ENCODE measurements at regions not wholly inside any gene's neighbourhood (a gene's known extent, or its start where the extent isn't known, plus 50 kb on each side); places are given as distances from the start of the nearest gene placed in this dataset.

DNA sequence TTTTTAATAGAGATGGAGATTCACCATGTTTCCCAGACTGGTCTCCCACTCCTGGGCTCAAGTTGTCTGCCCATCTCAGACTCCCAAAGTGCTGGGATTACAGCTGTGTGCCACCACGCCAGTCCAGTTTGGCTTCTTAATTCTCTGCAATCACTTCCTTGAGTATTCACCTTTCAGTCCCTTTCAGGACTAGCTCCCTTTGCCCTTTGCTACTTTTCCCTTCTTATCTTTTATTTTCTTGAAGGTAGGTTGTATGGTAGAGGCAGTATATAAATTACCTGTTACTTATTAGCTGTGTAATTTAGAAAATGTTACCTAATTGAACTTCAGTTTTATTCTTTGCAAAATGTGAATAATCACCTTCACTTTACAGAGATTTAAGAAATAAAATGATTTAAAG, 285.8 kb downstream of the FGF9 start:
- no CpG with 5 or more reads among the region's 1 CpG for WGBS (ENCODE audit: extremely low coverage, insufficient coverage, insufficient read length)

GRCh38 chr13:21957833-21958232, 287.0 kb downstream of the FGF9 start:
- Histone ChIP-seq H3K79me2 (ENCODE audit: control insufficient read depth, insufficient read depth, low read length, poor library complexity) (no peaks in the 10 kb centered on the region), H3K4me2 (ENCODE audit: low read length) (no peak overlapping the region), H3K23ac (ENCODE audit: low read length) (no peak overlapping the region), H3K9me3 (ENCODE audit: insufficient read depth, low read depth, low read length) (peaks cover 8% of the 10 kb centered on the region), H4K91ac (ENCODE audit: low read depth, low read length) (no peak overlapping the region), H2BK5ac (ENCODE audit: low read depth, low read length, poor library complexity) (no peak overlapping the region), H3K36me3 (ENCODE audit: control insufficient read depth in 1 of 2, insufficient read depth in 2 of 2, low read length in 2 of 2) (no peaks in the 10 kb centered on the region), H3K27me3 (ENCODE audit: insufficient read depth, low read length) (no peaks in the 10 kb centered on the region), H4K12ac (ENCODE audit: low read depth, low read length) (no peak overlapping the region), H3K4ac (ENCODE audit: low read depth, low read length) (no peak overlapping the region), H3K14ac (ENCODE audit: low read length) (no peak overlapping the region), H3K27ac (ENCODE audit: low read depth, low read length) (no peak overlapping the region), H2BK120ac (ENCODE audit: insufficient read depth, low read length, poor library complexity) (no peak overlapping the region), H2BK12ac (ENCODE audit: low read length) (no peak overlapping the region), H3K79me1 (ENCODE audit: low read length) (no peaks in the 10 kb centered on the region), H3K4me1 (ENCODE audit: control insufficient read depth in 1 of 2, insufficient read depth in 2 of 2, low read length in 2 of 2) (no peaks in the 10 kb centered on the region), H2AFZ (ENCODE audit: insufficient read depth, low read length, poor library complexity) (no peak overlapping the region), H4K8ac (ENCODE audit: low read depth, low read length) (no peak overlapping the region), H3K9ac (ENCODE audit: low read length) (no peak overlapping the region), H3K18ac (ENCODE audit: low read length) (no peak overlapping the region), H3K4me3 (ENCODE audit: low read depth, low read length) (no peak overlapping the region), H2AK5ac (ENCODE audit: low read length) (no peak overlapping the region)
- no peak for DNase-seq

More for the DNA sequence above, 285.8 kb downstream of the FGF9 start:
- Histone ChIP-seq H4K12ac (ENCODE audit: low read depth, low read length) (no peak overlapping the region), H3K18ac (ENCODE audit: low read length) (no peak overlapping the region), H3K4ac (ENCODE audit: low read depth, low read length) (no peak overlapping the region), H3K14ac (ENCODE audit: low read length) (no peak overlapping the region), H3K36me3 (ENCODE audit: control insufficient read depth in 1 of 2, insufficient read depth in 2 of 2, low read length in 2 of 2) (no peaks in the 10 kb centered on the region), H3K4me2 (ENCODE audit: low read length) (no peak overlapping the region), H2AK5ac (ENCODE audit: low read length) (no peak overlapping the region), H2BK5ac (ENCODE audit: low read depth, low read length, poor library complexity) (no peak overlapping the region), H4K91ac (ENCODE audit: low read depth, low read length) (no peak overlapping the region), H3K4me1 (ENCODE audit: control insufficient read depth in 1 of 2, insufficient read depth in 2 of 2, low read length in 2 of 2) (no peaks in the 10 kb centered on the region), H2BK120ac (ENCODE audit: insufficient read depth, low read length, poor library complexity) (no peak overlapping the region), H2AFZ (ENCODE audit: insufficient read depth, low read length, poor library complexity) (no peak overlapping the region), H3K27me3 (ENCODE audit: insufficient read depth, low read length) (no peaks in the 10 kb centered on the region), H3K79me2 (ENCODE audit: control insufficient read depth, insufficient read depth, low read length, poor library complexity) (no peaks in the 10 kb centered on the region), H4K8ac (ENCODE audit: low read depth, low read length) (no peak overlapping the region), H3K9ac (ENCODE audit: low read length) (no peak overlapping the region), H3K4me3 (ENCODE audit: low read depth, low read length) (no peak overlapping the region), H3K9me3 (ENCODE audit: insufficient read depth, low read depth, low read length) (peaks cover 8% of the 10 kb centered on the region), H3K27ac (ENCODE audit: low read depth, low read length) (no peak overlapping the region), H2BK12ac (ENCODE audit: low read length) (no peak overlapping the region), H3K23ac (ENCODE audit: low read length) (no peak overlapping the region), H3K79me1 (ENCODE audit: low read length) (no peaks in the 10 kb centered on the region)
- DNase-seq: no peak

DNA sequence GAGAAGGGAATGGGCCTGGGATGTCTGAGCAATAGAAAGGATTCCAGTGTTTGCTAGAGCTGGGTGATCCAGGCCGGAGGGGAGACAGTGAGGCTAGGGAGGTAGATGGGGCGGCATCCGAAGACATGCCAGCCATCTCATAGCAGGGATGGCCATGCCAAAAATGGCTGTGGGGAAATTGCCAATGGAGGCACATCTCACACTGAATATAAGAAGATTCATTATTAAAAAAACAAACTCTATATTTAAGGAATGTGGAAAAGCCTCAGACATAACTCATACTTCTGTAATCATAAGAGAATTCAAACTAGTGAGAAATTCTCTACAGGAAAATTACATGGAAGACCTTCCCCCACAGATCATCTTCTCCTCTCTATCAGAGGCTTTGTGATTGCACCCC, 289.2 kb downstream of the FGF9 start:
- DNase-seq: no peak
- no peak overlapping the region for H3K4ac ChIP-seq (ENCODE audit: low read depth, low read length)
- WGBS (ENCODE audit: extremely low coverage, insufficient coverage, insufficient read length): no CpG with 5 or more reads among the region's 3 CpGs
- H3K9ac ChIP-seq (ENCODE audit: low read length): no peak overlapping the region
- no peak overlapping the region for H2AFZ ChIP-seq (ENCODE audit: insufficient read depth, low read length, poor library complexity)
- no peaks in the 10 kb centered on the region for H3K36me3 ChIP-seq (ENCODE audit: control insufficient read depth in 1 of 2, insufficient read depth in 2 of 2, low read length in 2 of 2)
- no peak overlapping the region for H2BK12ac ChIP-seq (ENCODE audit: low read length)
- H3K4me2 ChIP-seq (ENCODE audit: low read length): no peak overlapping the region
- H3K79me2 ChIP-seq (ENCODE audit: control insufficient read depth, insufficient read depth, low read length, poor library complexity): no peaks in the 10 kb centered on the region
- no peak overlapping the region for H3K14ac ChIP-seq (ENCODE audit: low read length)
- H4K91ac ChIP-seq (ENCODE audit: low read depth, low read length): no peak overlapping the region
- H3K27me3 ChIP-seq (ENCODE audit: insufficient read depth, low read length): no peaks in the 10 kb centered on the region
- H4K8ac ChIP-seq (ENCODE audit: low read depth, low read length): no peak overlapping the region
- no peak overlapping the region for H3K18ac ChIP-seq (ENCODE audit: low read length)
- H3K9me3 ChIP-seq (ENCODE audit: insufficient read depth, low read depth, low read length): peaks cover 3% of the 10 kb centered on the region
- H2BK5ac ChIP-seq (ENCODE audit: low read depth, low read length, poor library complexity): no peak overlapping the region
- no peak overlapping the region for H3K23ac ChIP-seq (ENCODE audit: low read length)
- no peak overlapping the region for H3K4me3 ChIP-seq (ENCODE audit: low read depth, low read length)
- no peak overlapping the region for H2AK5ac ChIP-seq (ENCODE audit: low read length)
- H3K4me1 ChIP-seq (ENCODE audit: control insufficient read depth in 1 of 2, insufficient read depth in 2 of 2, low read length in 2 of 2): no peaks in the 10 kb centered on the region
- H3K79me1 ChIP-seq (ENCODE audit: low read length): no peaks in the 10 kb centered on the region
- no peak overlapping the region for H4K12ac ChIP-seq (ENCODE audit: low read depth, low read length)
- no peak overlapping the region for H2BK120ac ChIP-seq (ENCODE audit: insufficient read depth, low read length, poor library complexity)
- H3K27ac ChIP-seq (ENCODE audit: low read depth, low read length): no peak overlapping the region

DNA sequence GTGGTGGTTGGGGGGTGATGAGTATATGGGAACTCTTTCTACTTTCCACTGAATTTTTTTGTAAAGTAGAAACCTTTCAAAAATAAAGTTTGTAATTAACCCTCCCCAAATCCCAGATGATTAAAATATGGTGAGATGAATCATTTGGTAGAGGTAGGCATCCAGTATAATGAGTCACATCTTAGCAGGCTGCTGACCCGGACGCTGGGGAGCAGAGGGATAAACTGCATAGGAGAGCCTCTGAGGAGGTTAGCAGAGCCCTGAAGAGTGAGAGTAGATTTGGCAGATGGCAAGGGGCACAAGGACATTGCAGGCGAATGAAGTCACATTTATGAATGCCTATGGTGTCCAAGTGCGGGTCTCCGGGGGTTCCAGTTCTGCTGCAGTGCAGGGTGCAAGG, 293.8 kb downstream of the FGF9 start:
- Histone ChIP-seq H2BK5ac (ENCODE audit: low read depth, low read length, poor library complexity) (no peak overlapping the region), H3K4ac (ENCODE audit: low read depth, low read length) (no peak overlapping the region), H3K27me3 (ENCODE audit: insufficient read depth, low read length) (no peaks in the 10 kb centered on the region), H3K14ac (ENCODE audit: low read length) (no peak overlapping the region), H4K12ac (ENCODE audit: low read depth, low read length) (no peak overlapping the region), H3K18ac (ENCODE audit: low read length) (no peak overlapping the region), H3K9ac (ENCODE audit: low read length) (no peak overlapping the region), H4K91ac (ENCODE audit: low read depth, low read length) (no peak overlapping the region), H3K4me3 (ENCODE audit: low read depth, low read length) (no peak overlapping the region), H3K36me3 (ENCODE audit: control insufficient read depth in 1 of 2, insufficient read depth in 2 of 2, low read length in 2 of 2) (no peaks in the 10 kb centered on the region), H3K4me1 (ENCODE audit: control insufficient read depth in 1 of 2, insufficient read depth in 2 of 2, low read length in 2 of 2) (no peaks in the 10 kb centered on the region), H3K27ac (ENCODE audit: low read depth, low read length) (no peak overlapping the region), H2BK12ac (ENCODE audit: low read length) (no peak overlapping the region), H3K9me3 (ENCODE audit: insufficient read depth, low read depth, low read length) (peaks cover 1% of the 10 kb centered on the region), H3K79me1 (ENCODE audit: low read length) (no peaks in the 10 kb centered on the region), H2AK5ac (ENCODE audit: low read length) (no peak overlapping the region), H2AFZ (ENCODE audit: insufficient read depth, low read length, poor library complexity) (no peak overlapping the region), H2BK120ac (ENCODE audit: insufficient read depth, low read length, poor library complexity) (no peak overlapping the region), H3K4me2 (ENCODE audit: low read length) (no peak overlapping the region), H3K23ac (ENCODE audit: low read length) (no peak overlapping the region), H3K79me2 (ENCODE audit: control insufficient read depth, insufficient read depth, low read length, poor library complexity) (no peaks in the 10 kb centered on the region), H4K8ac (ENCODE audit: low read depth, low read length) (no peak overlapping the region)
- DNase-seq: no peak
- WGBS (ENCODE audit: extremely low coverage, insufficient coverage, insufficient read length): no CpG with 5 or more reads among the region's 5 CpGs
